NCI-H69 (cell line): ENCODE measurements at regions not wholly inside any gene's neighbourhood (a gene's known extent, or its start where the extent isn't known, plus 50 kb on each side); places are given as distances from the start of the nearest gene placed in this dataset.

Source experiments
- DNase-seq: peaks from one replicate; lab custom pipeline; 2025; lab: John Stamatoyannopoulos, UW

- DNase-seq, result no peak
These were observed 128.2 kb upstream of the IRX4 start for GRCh38 chr5:2010940-2011339.

DNA sequence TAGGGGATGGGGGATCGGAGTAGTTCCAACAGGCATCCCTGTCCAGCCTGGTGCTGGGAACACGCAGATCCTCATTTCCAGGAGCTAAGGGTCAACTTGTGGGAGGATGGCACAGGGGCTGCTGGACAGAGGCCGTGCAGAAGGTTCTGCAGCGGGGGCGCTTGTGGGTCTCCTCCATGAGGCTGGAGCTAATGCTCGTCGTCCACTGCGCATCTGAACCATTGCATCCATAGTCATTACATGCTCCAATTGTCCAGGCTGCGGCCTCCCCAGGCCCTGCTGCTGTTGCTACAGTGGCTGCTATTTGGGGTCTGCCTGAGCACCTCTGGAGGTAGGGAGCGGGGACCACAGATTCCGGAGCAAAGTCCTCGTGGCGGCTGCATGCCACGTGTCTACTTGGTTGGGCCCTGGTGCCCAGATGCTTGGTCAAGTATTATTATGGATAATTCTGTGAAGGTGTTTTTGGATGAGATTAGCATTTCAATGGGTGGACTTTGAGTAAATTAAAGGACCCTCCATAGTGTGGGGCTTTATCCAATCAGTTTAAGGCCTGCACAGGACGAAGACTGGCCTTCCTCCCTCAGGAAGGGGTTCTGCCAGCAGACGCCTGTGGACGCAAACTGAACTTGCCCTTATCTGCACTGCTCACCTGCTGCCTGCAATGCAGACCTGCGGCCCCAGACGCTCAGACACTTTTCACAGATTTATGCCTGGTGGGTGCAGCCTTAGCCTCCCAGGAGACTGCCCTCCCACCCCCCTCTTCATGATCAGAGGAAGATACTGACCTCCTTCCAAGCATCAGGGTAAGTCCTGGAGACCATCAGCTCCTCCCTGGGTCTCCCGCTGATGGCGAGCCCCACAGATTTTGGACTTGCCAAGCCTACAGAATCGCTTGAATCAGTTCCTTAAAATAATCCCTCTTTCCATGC is 127.5 kb upstream of the IRX4 start:
- DNase-seq, result no peak

- DNase-seq, result no peak
These were observed 126.3 kb upstream of the IRX4 start for GRCh38 chr5:2008851-2009629.

DNA sequence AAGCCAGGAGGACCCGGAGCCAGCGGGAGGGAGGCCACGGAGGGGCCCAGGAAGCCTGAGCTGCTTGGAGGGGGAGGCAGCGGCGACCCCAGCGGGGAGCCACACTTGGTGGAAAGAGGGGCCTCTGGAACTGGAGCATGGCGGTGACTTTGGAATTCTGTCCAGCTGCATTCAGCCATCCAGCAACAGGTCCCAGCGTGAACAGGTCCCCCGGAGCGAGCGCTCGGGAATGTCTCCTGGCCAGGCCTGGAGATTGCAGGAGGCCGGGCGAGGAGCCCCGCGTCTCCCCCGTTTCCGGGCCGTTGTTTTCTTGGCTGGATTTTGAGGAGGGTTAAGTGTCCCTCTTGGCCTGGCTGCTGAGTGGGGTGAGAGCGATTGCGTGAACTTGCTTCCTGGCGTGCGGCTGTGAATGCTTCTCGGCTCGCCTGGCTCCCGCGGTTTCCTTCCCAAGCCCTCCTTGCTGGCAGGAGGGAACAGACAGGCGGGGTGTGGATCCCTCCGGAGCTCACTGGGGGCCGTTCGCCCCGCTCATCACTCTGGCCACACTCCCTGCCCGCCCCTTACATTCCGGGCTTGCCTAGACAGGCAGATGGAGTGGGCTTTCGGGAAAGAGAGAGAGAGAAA is 125.3 kb upstream of the IRX4 start:
- no peak for DNase-seq

- no peak for DNase-seq
These were observed 124.8 kb upstream of the IRX4 start for GRCh38 chr5:2007496-2007877.

- no peak for DNase-seq
These were observed 124.2 kb upstream of the IRX4 start for GRCh38 chr5:2006971-2007291.

GRCh38 chr5:2006193-2006970 is 123.7 kb upstream of the IRX4 start:
- no peak for DNase-seq

- DNase-seq, result no peak
These were observed 122.6 kb upstream of the IRX4 start for GRCh38 chr5:2005101-2006041.

- no peak for DNase-seq
These were observed 121.1 kb upstream of the IRX4 start for GRCh38 chr5:2003690-2004365.

GRCh38 chr5:2003206-2003605 is 120.5 kb upstream of the IRX4 start:
- no peak for DNase-seq

DNA sequence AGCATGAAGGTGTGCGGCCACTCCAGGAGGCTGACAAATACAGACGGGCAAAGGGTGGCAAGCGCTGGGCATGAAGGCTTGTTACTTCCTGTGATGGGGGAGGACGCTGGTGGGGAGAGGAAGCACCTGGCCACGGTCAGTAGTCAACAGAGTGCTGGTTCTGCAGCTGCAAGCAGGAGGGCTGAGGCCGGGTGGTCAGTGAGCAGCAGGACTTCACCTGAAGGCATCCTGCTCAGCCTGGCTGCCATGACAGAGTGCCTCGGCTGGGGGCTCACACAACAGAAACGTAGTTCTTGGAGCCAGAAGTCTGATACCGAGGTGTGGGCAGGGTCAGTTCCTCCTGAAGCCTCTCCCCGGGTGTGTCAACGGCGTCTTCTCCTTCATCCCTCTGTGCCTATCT is 118.6 kb upstream of the IRX4 start:
- DNase-seq, result no peak

DNA sequence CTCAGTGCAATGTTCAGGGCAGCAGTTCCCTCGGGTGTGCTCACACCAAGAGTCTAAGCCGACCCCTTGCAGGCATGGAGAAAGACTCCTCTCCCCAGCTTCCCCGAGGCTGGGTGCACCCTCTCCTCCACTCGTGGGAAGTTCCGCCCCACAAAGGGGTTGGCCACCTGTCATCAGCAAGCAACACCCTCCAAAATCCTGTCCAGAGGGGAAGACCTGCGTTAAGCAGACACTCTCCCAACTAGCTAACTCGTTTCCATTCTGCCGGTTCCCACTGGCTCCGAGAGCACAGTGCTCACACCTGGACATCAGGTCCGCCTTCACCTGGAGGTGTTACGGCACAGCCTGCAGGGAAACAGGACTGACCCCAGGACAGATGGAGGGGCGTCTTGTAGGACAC is 117.9 kb upstream of the IRX4 start:
- DNase-seq, result no peak

- no peak for DNase-seq
These were observed 117.1 kb upstream of the IRX4 start for GRCh38 chr5:1999794-2000193.

DNA sequence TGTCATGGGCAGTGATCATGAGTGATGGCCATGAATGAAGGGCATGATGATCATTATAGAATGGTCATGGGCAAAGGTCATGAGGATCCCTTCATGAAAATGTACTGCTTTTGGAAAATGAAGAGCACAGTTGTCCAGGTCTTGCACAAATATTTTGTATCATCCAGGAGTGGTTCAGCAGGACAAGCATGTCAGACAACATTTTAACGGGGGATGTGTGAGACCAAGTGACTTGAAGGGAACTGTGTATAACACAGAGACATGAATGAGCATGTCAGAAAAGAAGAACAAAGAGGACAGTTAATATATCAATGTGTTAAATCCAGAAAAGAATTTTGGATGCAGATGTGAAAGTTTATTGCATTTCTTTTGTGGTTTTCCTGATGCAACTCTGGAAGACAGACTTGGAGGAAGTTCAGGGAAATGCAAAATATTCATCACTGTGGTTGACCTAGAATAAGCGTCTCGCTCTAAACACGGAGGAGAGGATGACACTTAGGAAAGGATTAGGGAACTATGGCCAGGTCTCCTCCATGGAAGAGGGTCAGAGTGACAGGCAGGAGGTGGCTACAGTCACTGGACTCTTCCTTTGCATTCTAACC is 116.1 kb upstream of the IRX4 start:
- DNase-seq, result no peak

- no peak for DNase-seq
These were observed 115.6 kb upstream of the IRX4 start for GRCh38 chr5:1998348-1998669.

GRCh38 chr5:1997640-1998347 is 115.1 kb upstream of the IRX4 start:
- DNase-seq, result no peak

- DNase-seq, result no peak
These were observed 112.8 kb upstream of the IRX4 start for GRCh38 chr5:1995491-1995890.

- DNase-seq, result no peak
These were observed 104.7 kb upstream of the IRX4 start for GRCh38 chr5:1987471-1987870.

DNA sequence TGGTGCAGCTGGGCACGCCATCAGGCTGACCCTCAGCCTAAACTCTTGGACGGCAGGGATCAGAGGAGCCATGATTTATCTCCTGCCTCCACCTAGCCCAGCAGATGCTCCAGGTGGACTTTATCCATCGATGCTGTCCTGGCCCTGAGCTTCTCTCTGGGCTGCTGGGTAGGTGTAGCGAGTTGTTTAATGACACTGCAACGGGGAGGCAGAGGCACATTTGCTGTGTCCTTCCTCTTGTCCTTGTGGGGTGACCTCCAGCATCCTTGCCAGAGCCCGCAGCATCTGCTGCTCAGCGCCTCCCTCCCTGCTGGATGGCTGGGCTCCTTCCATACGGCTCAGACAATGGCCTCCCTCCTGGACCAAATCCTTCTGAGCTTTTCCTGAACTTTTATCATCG is 103.1 kb upstream of the IRX4 start:
- DNase-seq, result no peak
